Pancreas (tissue), 10 donors: ENCODE measurements at regions not wholly inside any gene's neighbourhood (a gene's known extent, or its start where the extent isn't known, plus 50 kb on each side); places are given as distances from the start of the nearest gene placed in this dataset.

Experiments
- ATAC-seq, 4 donors: fragments of 200-7000 bp; cut with Tn5 transposase; one replicate each; pipeline versions ENCODE4 v1.8.0 to v1.9.1; 2020; ENCODE audit warnings: mild to moderate bottlenecking in 4 of 4, moderate library complexity in 4 of 4
- DNase-seq, 6 donors: peaks; one replicate each; pipeline ENCODE4 v3.0.0-alpha.2; 2020
- FAIRE-seq: peaks from 2 replicates; lab custom pipeline; 2012; peaks lifted over from hg19 to GRCh38; lab: Jason Lieb, UNC
- H3K27ac ChIP-seq, 4 donors: fragments of 200-600 bp; sonication (generic); 1 replicate in 3 of 4; 2 replicates in 1 of 4; pipeline versions ENCODE4 v1.5.0 to v1.8.0; 2020
- H3K27me3 ChIP-seq, 4 donors: fragments of 200-600 bp; one replicate each; pipeline ENCODE4 v1.8.0; 2021
- H3K36me3 ChIP-seq, 3 donors: fragments of 200-600 bp; sonication (generic) in 1 of 3; one replicate each; pipeline versions ENCODE4 v1.5.0 to v1.8.0; 2020 to 2021
- H3K4me1 ChIP-seq, 3 donors: fragments of 200-600 bp; one replicate each; pipeline ENCODE4 v1.8.0; 2021
- H3K4me3 ChIP-seq, 4 donors: fragments of 200-600 bp; sonication (generic) in 2 of 4; one replicate each; pipeline versions ENCODE4 v1.5.0 to v1.8.0; 2020 to 2021
- H3K9me3 ChIP-seq, 4 donors: fragments of 200-600 bp; one replicate each; pipeline ENCODE4 v1.8.0; 2021
- CTCF ChIP-seq, 4 donors: fragments of 200-600 bp; sonication (generic) in 3 of 4; IDR thresholded peaks; one replicate each; pipeline versions ENCODE4 v1.5.0 to v1.8.0; 2021; ENCODE audit warnings: antibody characterized with exemption in 4 of 4
- WGBS, 2 donors: extraction: QIAGEN DNeasy Blood & Tissue Kit; methylation state at CpG; one replicate each; pipeline ENCODE4 v1.1.7; 2013; 5-methylcytosine and 5-hydroxymethylcytosine counted together
- intact Hi-C, 3 donors: fragments of 100-400 bp; cut with DNase I; formaldehyde crosslinking; loops; one replicate each; pipeline versions ENCODE4 v1.11.1 to v1.14.2; 2022
- donor health status: healthy with polysubstance abuse.
- donor health status: DM: no; HTN: no; CAD: no; lungs with moderate emphysema.
- donor health status: DM: no; HTN: no; CAD: no.
- donor health status: control.
- donor health status: control.
- donor health status: Bipolar disorder and iron deficiency.
- donor health status: DM: yes; HTN: yes; CAD: no.
- donor health status: DM: no; HTN: no; CAD: no.
- donor health status: DM: no; HTN: no; CAD: no.
- donor health status: DM: yes; HTN: yes; CAD: no.

DNA sequence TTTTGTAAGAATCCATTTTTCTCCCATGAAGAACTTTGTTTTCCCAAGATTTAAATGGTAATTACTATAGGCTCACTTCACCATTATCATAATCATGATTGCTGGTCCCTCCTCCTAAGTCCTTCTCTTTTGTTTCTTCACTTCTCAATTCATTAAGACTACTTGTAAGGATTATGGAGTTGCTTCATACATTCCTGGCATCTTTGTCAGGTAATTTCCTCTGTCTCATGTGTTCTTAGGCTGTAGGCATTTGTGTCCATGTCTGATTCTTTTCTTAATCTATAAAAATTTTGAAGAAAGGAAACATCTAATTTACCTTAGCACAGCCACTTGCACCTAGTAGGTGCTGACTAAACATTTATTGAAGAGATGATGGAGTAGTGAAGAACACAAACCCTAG, 79.9 kb upstream of the SATB1 start:
- intact Hi-C loops = no loop called here
- no peak for ATAC-seq
- no peak for FAIRE-seq

DNA sequence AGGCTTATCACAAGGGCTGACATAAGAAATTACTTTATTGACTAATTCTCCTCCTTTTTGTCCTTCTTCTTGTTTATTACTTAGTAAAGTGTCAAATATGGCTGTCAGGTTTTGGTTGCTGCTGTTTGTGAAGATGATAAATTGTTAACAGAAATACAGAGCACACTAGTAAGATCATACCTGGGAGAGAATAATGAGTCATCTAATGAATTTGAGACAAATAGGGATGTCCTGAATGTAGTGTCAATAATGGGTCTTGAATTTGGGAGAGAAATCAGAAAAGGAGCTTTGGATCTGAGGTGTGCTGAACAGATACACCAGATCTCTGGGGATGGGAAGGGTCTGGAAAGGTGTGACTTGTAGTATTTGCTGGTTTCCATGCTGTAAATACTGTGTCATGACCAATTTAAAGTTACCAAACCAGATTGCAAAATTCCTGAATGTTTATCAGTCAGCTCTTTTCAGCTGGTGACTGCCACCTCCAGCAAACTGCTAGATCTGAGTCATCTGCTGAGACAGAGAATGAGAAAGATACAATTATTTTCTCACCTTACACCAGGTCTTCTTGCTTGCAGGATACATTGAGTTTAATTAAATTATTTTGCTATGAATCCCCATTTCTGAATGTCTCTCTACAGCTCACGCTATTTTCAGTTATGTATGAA, 76.7 kb upstream of the SATB1 start:
- no peak for DNase-seq
- no peak for FAIRE-seq
- Histone ChIP-seq H3K27ac (no peak overlapping the region), H3K36me3 (no peaks in the 10 kb centered on the region), H3K4me1 (no peaks in the 10 kb centered on the region), H3K4me3 (no peak overlapping the region), H3K27me3 (no peaks in the 10 kb centered on the region), H3K9me3 (no peaks in the 10 kb centered on the region)
- 89 to 93% methylated on average over 1 of the region's 1 CpG for WGBS, 2 donors
- intact Hi-C loops = no loop called here
- no peak for TF ChIP-seq CTCF (IDR thresholded peaks at IDR 0.05)
- ATAC-seq = peak in 1 of 4 donors; percentile 41

More for the DNA sequence above, 79.9 kb upstream of the SATB1 start:
- Histone ChIP-seq H3K9me3 (no peaks in the 10 kb centered on the region), H3K27ac (no peak overlapping the region), H3K36me3 (no peaks in the 10 kb centered on the region), H3K4me3 (no peak overlapping the region), H3K27me3 (no peaks in the 10 kb centered on the region), H3K4me1 (no peaks in the 10 kb centered on the region)
- no peak for DNase-seq
- TF ChIP-seq CTCF (IDR thresholded peaks at IDR 0.05) = no peak

DNA sequence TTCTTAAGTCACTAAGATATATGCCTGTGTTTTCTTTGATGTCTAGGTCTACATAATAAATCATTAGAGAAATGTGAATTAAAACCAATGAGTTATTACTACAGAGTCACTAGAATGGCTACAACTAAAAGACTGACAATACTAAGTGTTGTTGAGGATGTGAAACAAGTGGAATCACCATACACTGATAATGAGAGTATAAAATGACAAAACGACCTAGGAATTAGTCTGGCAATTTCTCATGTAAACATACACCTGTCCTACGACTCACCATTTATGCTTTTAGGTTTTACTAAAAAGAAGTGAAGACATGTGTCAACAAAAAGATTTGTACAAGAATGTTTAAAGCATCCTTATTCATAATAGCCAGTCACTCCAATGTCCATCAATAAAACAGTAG, 75.2 kb upstream of the SATB1 start:
- H3K9me3 ChIP-seq = no peaks in the 10 kb centered on the region
- FAIRE-seq = no peak
- H3K4me1 ChIP-seq = no peaks in the 10 kb centered on the region
- DNase-seq = no peak
- H3K27ac ChIP-seq = no peak overlapping the region
- WGBS, 2 donors = 58 to 76% methylated on average over 2 of the region's 2 CpGs
- H3K27me3 ChIP-seq = no peaks in the 10 kb centered on the region
- no peak overlapping the region for H3K4me3 ChIP-seq
- intact Hi-C loops = no loop called here
- ATAC-seq = no peak
- TF ChIP-seq CTCF (IDR thresholded peaks at IDR 0.05) = no peak
- no peaks in the 10 kb centered on the region for H3K36me3 ChIP-seq

DNA sequence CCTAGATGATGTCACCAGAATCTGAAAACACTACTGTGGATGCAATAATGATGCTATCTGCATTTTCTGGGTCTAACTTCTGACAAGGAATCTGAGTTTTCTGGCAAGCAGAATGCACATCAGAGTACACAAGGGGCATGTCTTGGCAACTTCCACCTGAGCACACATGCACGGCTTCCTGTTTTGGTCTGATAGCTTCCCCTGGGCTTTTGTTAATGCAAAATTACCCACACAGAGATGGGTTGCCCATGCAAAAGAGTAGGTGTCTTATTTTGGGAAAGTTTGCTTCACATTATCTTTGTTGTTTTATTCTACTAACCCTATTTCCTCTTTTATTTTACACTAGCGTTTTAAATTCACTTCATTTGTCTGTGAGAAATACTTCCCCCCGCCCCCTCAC, 74.2 kb upstream of the SATB1 start:
- no peak for DNase-seq
- intact Hi-C loops = no loop called here
- no peaks in the 10 kb centered on the region for H3K4me1 ChIP-seq
- no peak overlapping the region for H3K4me3 ChIP-seq
- no peak for FAIRE-seq
- no peak for TF ChIP-seq CTCF (IDR thresholded peaks at IDR 0.05)
- WGBS, 2 donors = 76 to 89% methylated on average over 3 of the region's 3 CpGs
- no peak for ATAC-seq
- H3K36me3 ChIP-seq = no peaks in the 10 kb centered on the region
- no peaks in the 10 kb centered on the region for H3K9me3 ChIP-seq
- H3K27ac ChIP-seq = no peak overlapping the region
- no peaks in the 10 kb centered on the region for H3K27me3 ChIP-seq

- DNase-seq (no peak), FAIRE-seq (no peak), ATAC-seq (no peak)
- H3K9me3 ChIP-seq = no peaks in the 10 kb centered on the region
- 88 to 93% methylated on average over 1 of the region's 1 CpG for WGBS, 2 donors
- H3K36me3 ChIP-seq = no peaks in the 10 kb centered on the region
- TF ChIP-seq CTCF (IDR thresholded peaks at IDR 0.05) = no peak
- no peak overlapping the region for H3K4me3 ChIP-seq
- intact Hi-C loops = no loop called here
- H3K4me1 ChIP-seq = no peaks in the 10 kb centered on the region
- no peak overlapping the region for H3K27ac ChIP-seq
- no peaks in the 10 kb centered on the region for H3K27me3 ChIP-seq
Measured at GRCh38 chr3:18494251-18494650, 69.1 kb upstream of the SATB1 start.
